ENCODE measurements at regions not wholly inside any gene's neighbourhood (a gene's known extent, or its start where the extent isn't known, plus 50 kb on each side); places are given as distances from the start of the nearest gene placed in this dataset.
"Not testable (repeated sequence)": the region's sequence is repeated elsewhere in the genome, so short reads cannot be mapped to it uniquely, and the experiment has no call there.

DNA sequence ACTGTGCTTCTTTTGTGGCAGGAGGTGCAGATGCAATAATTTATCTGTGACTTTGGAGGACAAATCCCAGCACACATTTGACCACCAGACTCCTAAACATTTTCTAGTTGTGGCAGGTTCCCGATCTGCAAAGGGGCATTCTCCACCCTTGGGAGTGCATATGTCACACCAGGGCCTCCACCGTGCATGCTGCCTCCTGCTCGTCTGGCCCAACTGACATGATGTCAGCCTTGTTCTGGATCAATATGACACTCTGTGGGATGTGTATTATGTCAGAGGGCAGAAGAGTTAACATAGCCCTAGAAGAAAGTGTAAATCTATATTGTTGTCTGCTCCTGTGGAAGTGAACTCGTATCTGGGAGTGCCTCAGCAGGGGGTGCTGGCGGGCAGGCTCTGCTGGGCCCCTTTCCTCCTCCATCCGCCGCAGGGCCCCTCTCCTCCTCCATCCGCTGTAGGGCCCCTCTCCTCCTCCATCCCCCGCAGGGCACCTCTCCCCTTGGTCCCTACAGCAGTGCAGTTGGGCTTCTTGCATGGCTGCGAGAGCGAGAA, 97.7 kb upstream of the PPP1R26 start:
- no peaks in the 10 kb centered on the region for H3K36me3 ChIP-seq
- no peaks in the 10 kb centered on the region for H3K4me1 ChIP-seq
- H3K9me3 ChIP-seq = no peaks in the 10 kb centered on the region
- TF ChIP-seq, protein P1, sequence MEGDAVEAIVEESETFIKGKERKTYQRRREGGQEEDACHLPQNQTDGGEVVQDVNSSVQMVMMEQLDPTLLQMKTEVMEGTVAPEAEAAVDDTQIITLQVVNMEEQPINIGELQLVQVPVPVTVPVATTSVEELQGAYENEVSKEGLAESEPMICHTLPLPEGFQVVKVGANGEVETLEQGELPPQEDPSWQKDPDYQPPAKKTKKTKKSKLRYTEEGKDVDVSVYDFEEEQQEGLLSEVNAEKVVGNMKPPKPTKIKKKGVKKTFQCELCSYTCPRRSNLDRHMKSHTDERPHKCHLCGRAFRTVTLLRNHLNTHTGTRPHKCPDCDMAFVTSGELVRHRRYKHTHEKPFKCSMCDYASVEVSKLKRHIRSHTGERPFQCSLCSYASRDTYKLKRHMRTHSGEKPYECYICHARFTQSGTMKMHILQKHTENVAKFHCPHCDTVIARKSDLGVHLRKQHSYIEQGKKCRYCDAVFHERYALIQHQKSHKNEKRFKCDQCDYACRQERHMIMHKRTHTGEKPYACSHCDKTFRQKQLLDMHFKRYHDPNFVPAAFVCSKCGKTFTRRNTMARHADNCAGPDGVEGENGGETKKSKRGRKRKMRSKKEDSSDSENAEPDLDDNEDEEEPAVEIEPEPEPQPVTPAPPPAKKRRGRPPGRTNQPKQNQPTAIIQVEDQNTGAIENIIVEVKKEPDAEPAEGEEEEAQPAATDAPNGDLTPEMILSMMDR (IDR thresholded peaks at IDR 0.05; ENCODE audit: low read depth, low read length) = no peak
- no peaks in the 10 kb centered on the region for H3K27me3 ChIP-seq
- no peak for DNase-seq
- no peak overlapping the region for H3K4me3 ChIP-seq (ENCODE audit: low read depth, low read length)

DNA sequence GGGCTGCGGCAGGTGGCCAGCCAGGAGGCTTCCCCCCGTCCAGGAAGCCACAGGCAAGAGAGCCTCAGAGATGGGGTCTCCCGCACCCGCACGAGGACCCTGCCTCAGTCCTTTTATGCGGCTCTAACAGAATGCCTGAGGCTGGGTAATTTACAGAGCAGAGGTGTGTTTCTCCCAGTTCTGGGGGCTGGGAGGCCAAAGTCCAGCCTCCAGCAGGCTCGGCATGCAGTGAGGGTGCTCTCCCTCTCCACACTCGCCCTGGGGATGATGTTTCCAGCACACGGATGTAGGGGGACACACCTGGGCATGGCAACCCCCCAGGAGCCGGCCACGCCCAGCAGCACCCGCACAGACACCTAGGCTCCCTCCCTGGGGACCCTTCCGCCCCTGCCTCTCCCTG, 95.4 kb upstream of the PPP1R26 start:
- Histone ChIP-seq H3K4me3 (ENCODE audit: low read depth, low read length) (no peak overlapping the region), H3K27me3 (no peaks in the 10 kb centered on the region), H3K36me3 (no peaks in the 10 kb centered on the region), H3K9me3 (no peaks in the 10 kb centered on the region), H3K4me1 (no peaks in the 10 kb centered on the region)
- TF ChIP-seq, protein P1 (IDR thresholded peaks at IDR 0.05; ENCODE audit: low read depth, low read length) = no peak
- DNase-seq = no peak

DNA sequence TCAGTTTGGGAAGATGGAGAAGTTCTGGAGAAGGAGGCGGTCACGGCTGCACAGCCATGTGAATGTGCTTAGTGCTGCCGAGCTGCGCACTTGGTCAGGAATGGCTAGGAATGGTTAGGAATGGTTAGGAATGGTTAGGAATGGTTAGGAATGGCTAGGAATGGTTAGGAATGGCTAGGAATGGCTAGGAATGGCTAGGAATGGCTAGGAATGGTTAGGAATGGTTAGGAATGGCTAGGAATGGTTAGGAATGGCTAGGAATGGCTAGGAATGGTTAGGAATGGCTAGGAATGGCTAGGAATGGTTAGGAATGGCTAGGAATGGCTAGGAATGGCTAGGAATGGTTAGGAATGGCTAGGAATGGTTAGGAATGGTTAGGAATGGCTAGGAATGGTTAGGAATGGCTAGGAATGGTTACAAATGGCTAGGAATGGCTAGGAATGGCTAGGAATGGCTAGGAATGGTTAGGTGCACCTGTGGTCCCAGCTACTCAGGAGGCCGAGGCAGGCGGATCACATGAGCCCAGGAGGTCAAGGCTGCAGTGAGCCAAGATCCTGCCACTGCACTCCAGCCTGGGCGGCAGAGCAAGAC, 94.7 kb upstream of the PPP1R26 start:
- H3K27me3 ChIP-seq; H3K36me3 ChIP-seq; H3K9me3 ChIP-seq; H3K4me1 ChIP-seq; DNase-seq; H3K4me3 ChIP-seq (ENCODE audit: low read depth, low read length): not testable (repeated sequence)

DNA sequence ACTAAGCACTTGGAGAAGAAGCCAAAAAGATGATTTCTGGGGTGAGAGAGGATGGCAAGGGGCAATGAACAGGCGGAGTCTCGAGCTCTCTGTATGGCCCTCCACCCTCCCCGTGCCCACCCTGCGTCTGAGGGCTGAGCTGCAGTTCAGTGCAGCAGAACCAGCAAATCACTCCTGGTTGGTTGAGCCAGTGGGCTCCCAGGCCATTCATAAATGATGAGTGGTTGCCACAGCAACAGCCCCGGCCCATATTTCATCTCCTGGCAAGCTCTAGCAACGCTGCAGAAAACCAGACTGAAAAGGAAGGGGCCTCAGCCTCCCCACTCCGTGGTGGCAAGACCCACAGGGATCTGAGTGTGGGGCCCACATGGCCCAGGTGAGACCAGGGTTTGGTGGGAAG, 93.8 kb upstream of the PPP1R26 start:
- TF ChIP-seq, protein P1 (IDR thresholded peaks at IDR 0.05; ENCODE audit: low read depth, low read length) = no peak
- Histone ChIP-seq H3K4me3 (ENCODE audit: low read depth, low read length) (no peak overlapping the region), H3K36me3 (no peaks in the 10 kb centered on the region), H3K9me3 (no peaks in the 10 kb centered on the region), H3K27me3 (no peaks in the 10 kb centered on the region), H3K4me1 (peaks cover 7% of the 10 kb centered on the region)
- peak; percentile 48 for DNase-seq

DNA sequence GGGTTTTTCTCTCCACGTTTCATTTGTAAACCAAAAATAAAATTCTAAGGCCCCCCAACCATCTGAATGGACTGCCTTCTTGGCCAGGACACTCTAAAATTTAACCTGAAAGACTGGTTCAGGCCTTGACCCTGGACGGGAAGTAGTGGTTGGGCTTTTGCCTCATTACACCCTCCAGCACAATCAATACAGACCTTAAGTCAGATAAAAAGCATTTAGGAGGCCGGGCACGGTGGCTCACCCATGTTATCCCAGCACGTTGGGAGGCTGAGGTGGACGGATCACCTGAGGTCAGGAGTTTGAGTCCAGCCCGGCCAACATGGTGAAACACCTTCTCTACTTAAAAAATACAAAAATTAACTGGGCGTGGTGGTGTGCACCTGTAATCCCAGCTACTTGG, 91.6 kb upstream of the PPP1R26 start:
- H3K4me1 ChIP-seq = peaks cover 7% of the 10 kb centered on the region
- DNase-seq = no peak
- no peak overlapping the region for H3K4me3 ChIP-seq (ENCODE audit: low read depth, low read length)
- H3K36me3 ChIP-seq = no peaks in the 10 kb centered on the region
- H3K9me3 ChIP-seq = no peaks in the 10 kb centered on the region
- no peaks in the 10 kb centered on the region for H3K27me3 ChIP-seq
- TF ChIP-seq, protein P1 (IDR thresholded peaks at IDR 0.05; ENCODE audit: low read depth, low read length) = no peak

DNA sequence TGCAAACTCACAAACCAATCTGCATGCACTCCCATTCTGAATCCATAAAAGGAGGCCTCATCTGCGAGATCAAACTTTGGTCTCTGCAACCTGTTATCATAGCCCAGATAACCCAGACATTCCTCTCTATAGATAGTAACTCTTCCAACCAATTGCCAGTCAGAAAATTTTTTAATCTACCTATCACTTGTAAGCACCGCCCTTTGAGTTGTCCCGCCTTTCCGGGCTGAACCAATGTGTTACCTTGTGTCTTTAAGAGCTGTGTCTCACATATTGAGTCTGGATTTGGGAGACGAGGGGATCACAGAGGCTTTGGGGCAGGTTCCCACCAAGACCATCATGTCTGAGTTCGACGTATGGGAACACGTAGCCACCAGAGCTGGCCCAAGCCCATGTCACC, 91.1 kb upstream of the PPP1R26 start:
- no peak for DNase-seq
- no peaks in the 10 kb centered on the region for H3K9me3 ChIP-seq
- peaks cover 7% of the 10 kb centered on the region for H3K4me1 ChIP-seq
- H3K27me3 ChIP-seq = no peaks in the 10 kb centered on the region
- H3K4me3 ChIP-seq (ENCODE audit: low read depth, low read length) = no peak overlapping the region
- H3K36me3 ChIP-seq = no peaks in the 10 kb centered on the region
- TF ChIP-seq, protein P1 (IDR thresholded peaks at IDR 0.05; ENCODE audit: low read depth, low read length) = no peak

All from BE2C (cell line).